Stimulated activated CD4-positive, alpha-beta T cell treated with anti-CD3 and anti-CD28 coated beads, Interleukin-1b, Interleukin-23, amount 100 ng/mL, for 24 hours (primary cell): ENCODE measurements at regions not wholly inside any gene's neighbourhood (a gene's known extent, or its start where the extent isn't known, plus 50 kb on each side); places are given as distances from the start of the nearest gene placed in this dataset.

Experiments used
- DNase-seq, 4 experiments: peaks; one replicate each; pipeline ENCODE4 v3.0.0-alpha.2; 2020; ENCODE audit warnings: low read depth in 4 of 4, low spot score in 1 of 4

DNA sequence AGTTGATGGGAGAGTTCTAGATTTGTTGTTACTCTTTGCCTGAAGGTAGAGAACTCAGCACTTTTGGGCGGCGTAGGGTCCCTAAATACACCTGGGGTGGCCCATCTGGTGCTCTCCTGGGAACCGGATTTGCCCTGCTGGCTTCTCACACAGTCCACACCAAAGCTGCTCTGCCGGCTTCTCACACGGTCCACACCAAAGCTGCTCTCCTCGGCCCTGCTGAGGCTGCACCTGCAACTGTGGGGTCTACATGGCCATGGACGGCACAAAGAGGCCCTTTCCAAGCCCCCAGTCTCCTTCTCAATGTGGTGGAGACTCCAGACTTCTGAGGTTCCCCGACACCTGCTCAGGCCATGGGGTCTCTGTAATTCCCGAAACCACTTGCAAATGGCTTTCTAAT, 124.8 kb upstream of the GPC1 start:
- no peak for DNase-seq

GRCh38 chr2:240311821-240312220, 123.6 kb upstream of the GPC1 start:
- no peak for DNase-seq

DNA sequence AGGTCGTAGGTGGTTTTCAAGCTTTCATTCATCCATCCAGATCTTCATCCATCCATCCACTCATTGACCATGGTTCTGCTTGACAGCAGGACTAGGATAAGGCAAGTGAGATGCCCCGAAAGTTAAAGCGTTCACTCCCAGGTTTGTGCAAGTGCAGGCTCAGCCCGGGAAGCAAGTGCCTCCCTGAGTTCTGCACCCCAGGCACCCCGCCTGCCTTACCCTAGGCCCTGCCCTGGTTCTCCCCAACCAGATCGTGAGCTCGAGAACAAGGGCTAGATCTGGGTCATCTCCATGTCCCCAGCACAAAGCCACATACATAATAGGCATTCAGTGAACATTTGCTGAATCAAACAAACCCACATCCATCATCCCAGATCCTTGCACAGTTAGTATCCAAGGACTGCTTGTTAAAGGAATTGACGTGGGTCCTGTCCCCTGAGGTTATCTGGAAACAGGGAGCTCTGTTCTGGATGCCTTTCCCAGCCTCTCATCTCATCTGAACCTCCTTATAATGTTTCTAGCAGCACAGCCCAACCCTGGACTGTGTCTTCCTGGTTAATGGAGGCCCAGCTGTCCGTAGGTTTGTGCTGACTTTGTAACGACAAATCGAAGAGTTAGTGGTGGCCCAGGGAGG, 116.1 kb upstream of the GPC1 start:
- no peak for DNase-seq

- no peak for DNase-seq
These were observed 115.6 kb upstream of the GPC1 start for GRCh38 chr2:240319855-240320203.

GRCh38 chr2:240320204-240320993, 115.1 kb upstream of the GPC1 start:
- DNase-seq, result no peak

DNA sequence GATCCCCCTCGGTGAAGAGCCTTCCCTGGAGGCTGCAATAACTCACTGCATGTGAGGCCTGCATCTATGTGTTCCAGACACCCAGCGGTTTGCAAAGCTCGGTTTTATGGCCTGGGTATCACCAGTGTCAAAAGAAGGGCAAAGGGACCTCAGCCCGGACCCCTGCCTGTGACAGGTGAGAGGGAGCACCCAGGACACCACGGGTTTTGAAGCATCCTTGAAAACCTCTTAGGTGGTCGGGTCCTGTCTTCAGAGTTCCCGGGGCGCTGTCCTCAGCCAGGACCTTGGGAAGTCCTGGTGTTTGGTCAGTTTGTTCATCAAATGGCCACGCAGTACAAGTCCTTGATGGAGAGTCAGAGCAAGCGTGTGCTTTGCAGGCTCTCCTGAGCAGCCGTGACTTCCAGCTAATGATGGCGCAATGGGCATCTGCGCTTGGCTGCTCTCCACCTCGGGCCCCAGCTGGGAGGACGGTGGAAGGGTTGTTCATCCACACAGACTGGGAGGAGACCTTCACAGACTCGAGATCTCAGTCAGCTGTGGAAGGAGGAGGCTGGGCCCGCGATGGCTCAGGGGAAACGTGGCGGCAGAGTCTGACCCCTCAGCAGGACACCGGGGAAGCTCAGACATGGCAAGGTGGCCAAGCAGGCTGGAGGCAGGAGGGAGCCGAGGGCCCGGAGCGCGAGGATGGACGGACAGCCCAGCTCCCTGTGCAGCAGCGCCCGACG, 113.1 kb upstream of the GPC1 start:
- DNase-seq, result no peak

- no peak for DNase-seq
These were observed 112.5 kb upstream of the GPC1 start for GRCh38 chr2:240322991-240323390.

GRCh38 chr2:240323601-240324291, 111.7 kb upstream of the GPC1 start:
- no peak for DNase-seq

DNA sequence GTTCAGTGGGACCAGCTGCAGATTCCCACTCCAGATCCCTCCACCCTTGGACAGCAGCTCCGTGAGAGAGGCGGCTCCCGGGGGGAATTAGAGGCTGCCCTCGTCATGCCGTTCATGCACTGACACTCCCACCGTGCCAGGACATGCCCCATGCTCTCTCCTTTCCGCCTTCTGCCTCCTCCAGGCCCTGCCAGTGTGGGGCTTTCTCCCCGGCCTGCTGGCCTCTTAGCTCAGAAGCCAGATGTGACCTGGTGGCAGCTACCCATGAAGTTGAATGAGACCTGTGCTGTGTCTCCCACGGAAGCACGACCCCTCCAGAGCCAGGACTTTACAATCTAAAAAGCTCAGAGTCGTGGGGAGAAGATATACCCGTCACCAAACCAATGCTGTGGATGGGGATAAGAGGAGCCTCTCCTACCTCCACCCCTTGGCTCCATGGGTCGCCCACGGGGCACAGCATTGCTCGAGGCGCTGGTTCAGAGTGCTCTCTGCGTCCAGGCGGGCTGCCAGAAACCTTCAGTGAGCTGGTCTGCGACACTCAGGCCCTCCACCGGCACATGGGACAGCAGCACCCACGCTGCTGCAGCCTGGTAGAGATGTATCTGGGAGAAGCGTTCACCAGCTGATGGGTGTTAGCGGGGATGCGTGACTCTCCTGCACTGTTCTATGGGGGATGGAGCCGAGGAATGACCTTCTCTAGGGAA, 111.0 kb upstream of the GPC1 start:
- DNase-seq, result no peak

GRCh38 chr2:240325016-240326007, 110.2 kb upstream of the GPC1 start:
- DNase-seq, result no peak

GRCh38 chr2:240326246-240326645, 109.2 kb upstream of the GPC1 start:
- no peak for DNase-seq

- no peak for DNase-seq
These were observed 108.6 kb upstream of the GPC1 start for GRCh38 chr2:240326886-240327285.

GRCh38 chr2:240327566-240327965, 107.9 kb upstream of the GPC1 start:
- DNase-seq, result no peak

GRCh38 chr2:240328526-240328925, 106.9 kb upstream of the GPC1 start:
- DNase-seq, result no peak

DNA sequence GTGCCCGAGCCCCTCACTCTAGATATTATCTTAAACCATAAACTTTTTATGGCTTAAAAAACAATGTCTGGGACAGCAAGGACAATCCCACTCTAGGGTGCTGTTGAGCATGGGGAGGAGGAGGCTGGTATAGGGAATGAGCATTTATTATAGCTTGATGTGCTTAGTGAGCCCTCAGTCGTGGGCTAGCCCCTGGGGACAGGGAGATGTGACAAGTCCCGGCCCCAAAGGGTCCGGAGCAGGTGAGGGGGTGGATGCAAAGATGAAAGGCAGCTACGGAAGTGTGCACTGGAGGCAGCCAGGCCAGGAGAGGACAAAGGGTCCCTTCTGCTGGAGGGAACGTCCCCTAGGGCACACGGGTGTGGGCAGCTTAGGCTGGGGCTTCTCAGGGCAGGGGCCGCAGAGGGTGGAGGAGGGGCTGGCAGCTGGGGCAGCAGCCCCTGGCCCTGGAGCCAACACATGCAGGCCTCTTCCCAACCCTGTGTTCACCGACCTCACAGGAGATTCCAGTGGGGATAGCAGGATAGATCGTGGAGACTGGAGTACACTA, 106.3 kb upstream of the GPC1 start:
- no peak for DNase-seq

- DNase-seq, result no peak
These were observed 105.7 kb upstream of the GPC1 start for GRCh38 chr2:240329778-240330177.

- DNase-seq, result no peak
These were observed 101.5 kb upstream of the GPC1 start for GRCh38 chr2:240333985-240334384.

DNA sequence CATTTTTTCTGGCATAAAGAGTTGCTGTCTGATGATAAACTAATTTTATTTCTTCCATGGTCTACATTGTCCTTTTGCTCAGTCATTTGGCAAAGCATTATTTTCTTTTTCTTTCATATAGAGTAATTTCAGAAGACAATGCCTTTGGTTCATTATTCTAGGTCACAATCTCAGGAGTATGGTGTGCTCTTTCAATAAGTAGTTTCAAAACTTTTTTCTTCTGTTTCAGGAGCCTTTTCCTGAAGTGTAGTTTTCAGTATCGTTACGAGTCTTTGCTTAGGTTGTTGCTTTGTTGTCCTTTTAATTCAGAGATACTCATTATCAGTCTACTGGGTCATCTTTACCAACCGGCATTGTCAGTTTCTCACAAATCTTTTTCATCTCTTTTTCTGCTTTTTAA, 100.4 kb upstream of the GPC1 start:
- no peak for DNase-seq

GRCh38 chr2:240336820-240337427, 98.5 kb upstream of the GPC1 start:
- no peak for DNase-seq
